Activated CD8-positive, alpha-beta T cell treated with anti-CD3 and anti-CD28 coated beads for 36 hours (primary cell): ENCODE measurements at regions not wholly inside any gene's neighbourhood (a gene's known extent, or its start where the extent isn't known, plus 50 kb on each side); places are given as distances from the start of the nearest gene placed in this dataset.

Experiments used
- ATAC-seq: fragments of 200-7000 bp; cut with Tn5 transposase; one replicate; pipeline ENCODE4 v1.10.0; 2021; ENCODE audit warnings: mild to moderate bottlenecking, moderate library complexity
- CTCF ChIA-PET: fragments of 350-600 bp; sonication (Branson Sonifier 250); formaldehyde crosslinking; loops from one replicate; lab custom pipeline; 2021; ENCODE audit warnings: antibody characterized with exemption; lab: Charles Lee
- POLR2A ChIA-PET: fragments of 350-600 bp; sonication (Branson Sonifier 250); formaldehyde crosslinking; loops from one replicate; lab custom pipeline; 2021; ENCODE audit warnings: antibody characterized with exemption; lab: Charles Lee
- DNase-seq: peaks from one replicate; pipeline ENCODE4 v3.0.0-alpha.2; 2020
- H3K27ac Mint-ChIP-seq: one replicate; pipeline ENCODE4 v1.8.0; 2021; ENCODE audit warnings: mild to moderate bottlenecking, mixed read lengths
- H3K27me3 Mint-ChIP-seq: one replicate; pipeline ENCODE4 v1.8.0; 2021; ENCODE audit warnings: mixed read lengths
- H3K36me3 Mint-ChIP-seq: one replicate; pipeline ENCODE4 v1.8.0; 2021; ENCODE audit warnings: low read depth, mixed read lengths
- H3K4me1 Mint-ChIP-seq: one replicate; pipeline ENCODE4 v1.8.0; 2021; ENCODE audit warnings: low read depth, mixed read lengths
- H3K4me3 Mint-ChIP-seq: one replicate; pipeline ENCODE4 v1.8.0; 2021; ENCODE audit warnings: mild to moderate bottlenecking, moderate library complexity, mixed read lengths
- H3K9me3 Mint-ChIP-seq: one replicate; pipeline ENCODE4 v1.8.0; 2021; ENCODE audit warnings: mixed read lengths
- CTCF ChIP-seq: fragments of 200-600 bp; IDR thresholded peaks from one replicate; pipeline ENCODE4 v1.8.0; 2022; ENCODE audit warnings: antibody characterized with exemption, mild to moderate bottlenecking
- intact Hi-C: fragments of 100-400 bp; cut with micrococcal nuclease; formaldehyde crosslinking; loops from one replicate; pipeline ENCODE4 v1.10.0; 2022

DNA sequence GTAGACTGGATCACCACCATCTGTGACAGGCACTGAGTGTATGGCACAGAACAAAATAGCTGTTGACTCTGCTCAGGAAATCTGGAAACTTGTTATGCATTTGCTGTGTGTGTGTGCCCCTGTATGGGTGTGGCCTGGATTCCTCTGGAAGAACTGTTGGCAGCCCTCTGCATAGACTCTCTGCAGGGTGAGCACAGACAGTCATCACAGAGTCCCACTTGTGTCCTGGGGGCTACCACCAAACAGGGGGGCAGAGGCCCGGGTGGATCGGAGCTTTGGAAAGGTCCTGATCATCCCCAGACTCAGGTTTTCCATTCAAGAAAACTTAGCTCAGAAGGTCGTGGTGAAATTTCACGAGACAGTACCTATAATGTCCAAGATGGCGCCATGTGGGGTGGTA is 258.6 kb downstream of the SOX11 start:
- CTCF ChIA-PET, result no interaction called here
- no peaks in the 10 kb centered on the region for H3K4me1 Mint-ChIP-seq

GRCh38 chr2:5951471-5951870 is 259.3 kb downstream of the SOX11 start:
- peaks cover 4% of the 10 kb centered on the region for H3K9me3 Mint-ChIP-seq
- intact Hi-C loops, result no loop called here
- no peak overlapping the region for H3K27ac Mint-ChIP-seq
- no peak overlapping the region for H3K4me3 Mint-ChIP-seq
- no peak for TF ChIP-seq CTCF
- no peaks in the 10 kb centered on the region for H3K4me1 Mint-ChIP-seq
- ChIA-PET POLR2A (no interaction called here), CTCF (no interaction called here)
- H3K36me3 Mint-ChIP-seq, result no peaks in the 10 kb centered on the region
- ATAC-seq (no peak), DNase-seq (no peak)
- H3K27me3 Mint-ChIP-seq, result no peaks in the 10 kb centered on the region

More for the DNA sequence above, 258.6 kb downstream of the SOX11 start:
- ATAC-seq (no peak), DNase-seq (no peak)
- intact Hi-C loops, result no loop called here
- Mint-ChIP-seq H3K27me3 (no peaks in the 10 kb centered on the region), H3K27ac (no peak overlapping the region), H3K4me3 (no peak overlapping the region), H3K36me3 (no peaks in the 10 kb centered on the region), H3K9me3 (peaks cover 4% of the 10 kb centered on the region)
- no peak for TF ChIP-seq CTCF
- POLR2A ChIA-PET, result no interaction called here

DNA sequence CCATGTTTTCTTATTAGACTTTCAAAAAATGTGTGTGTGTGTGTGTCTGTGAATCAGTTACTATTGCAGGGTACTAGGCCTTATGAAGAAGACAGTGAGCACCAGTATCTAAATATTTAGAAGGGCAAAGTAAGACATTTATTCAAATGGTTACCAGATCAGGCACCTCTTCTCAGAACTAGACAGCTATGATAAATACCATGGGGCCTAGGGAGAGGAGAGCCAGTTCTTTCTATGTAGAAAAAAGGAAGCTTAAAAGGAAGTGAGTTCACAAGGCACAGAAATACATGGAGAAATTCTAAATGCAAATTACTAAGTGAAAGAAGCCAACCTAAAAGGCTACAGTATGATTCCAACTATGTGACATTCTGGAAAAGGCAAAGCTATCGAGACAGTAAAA is 261.3 kb downstream of the SOX11 start:
- H3K4me3 Mint-ChIP-seq, result no peak overlapping the region
- intact Hi-C loops, result no loop called here
- ATAC-seq (no peak), DNase-seq (no peak)
- POLR2A ChIA-PET, result no interaction called here
- no peak for TF ChIP-seq CTCF
- no peaks in the 10 kb centered on the region for H3K27me3 Mint-ChIP-seq
- CTCF ChIA-PET, result no interaction called here
- H3K36me3 Mint-ChIP-seq, result no peaks in the 10 kb centered on the region
- H3K27ac Mint-ChIP-seq, result no peak overlapping the region
- peaks cover 6% of the 10 kb centered on the region for H3K9me3 Mint-ChIP-seq
- H3K4me1 Mint-ChIP-seq, result no peaks in the 10 kb centered on the region

DNA sequence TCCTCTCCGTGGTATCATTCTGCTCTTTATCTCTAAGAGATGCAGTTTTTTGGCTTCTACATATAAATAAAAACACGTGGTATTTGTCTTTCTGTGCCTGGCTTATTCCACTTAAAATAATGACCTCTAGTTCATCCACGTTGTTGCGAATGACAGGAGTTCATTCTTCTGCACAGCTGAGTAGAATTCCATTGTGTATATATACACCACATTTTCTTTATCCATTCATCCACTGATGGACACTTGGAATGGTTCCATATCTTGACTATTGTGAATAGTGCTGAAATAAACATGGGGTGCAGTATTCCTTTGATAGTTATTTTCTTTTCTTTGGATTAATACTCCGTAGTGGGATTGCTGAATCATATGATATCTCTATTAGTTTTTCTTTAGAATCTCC is 262.3 kb downstream of the SOX11 start:
- intact Hi-C loops, result no loop called here
- no peak overlapping the region for H3K27ac Mint-ChIP-seq
- CTCF ChIA-PET, result no interaction called here
- DNase-seq (no peak), ATAC-seq (no peak)
- H3K4me3 Mint-ChIP-seq, result no peak overlapping the region
- no peaks in the 10 kb centered on the region for H3K4me1 Mint-ChIP-seq
- TF ChIP-seq CTCF, result no peak
- no peaks in the 10 kb centered on the region for H3K27me3 Mint-ChIP-seq
- POLR2A ChIA-PET, result no interaction called here
- H3K36me3 Mint-ChIP-seq, result no peaks in the 10 kb centered on the region
- H3K9me3 Mint-ChIP-seq, result peaks cover 7% of the 10 kb centered on the region

- TF ChIP-seq CTCF, result no peak
- no peaks in the 10 kb centered on the region for H3K4me1 Mint-ChIP-seq
- CTCF ChIA-PET, result no interaction called here
Measured at GRCh38 chr2:5955921-5956320, 263.7 kb downstream of the SOX11 start.

More at GRCh38 chr2:5955921-5956320, 263.7 kb downstream of the SOX11 start:
- DNase-seq (no peak), ATAC-seq (no peak)
- H3K27ac Mint-ChIP-seq, result no peak overlapping the region
- no peak overlapping the region for H3K4me3 Mint-ChIP-seq
- H3K9me3 Mint-ChIP-seq, result peaks cover 7% of the 10 kb centered on the region
- H3K27me3 Mint-ChIP-seq, result no peaks in the 10 kb centered on the region
- intact Hi-C loops, result no loop called here
- no peaks in the 10 kb centered on the region for H3K36me3 Mint-ChIP-seq
- POLR2A ChIA-PET, result no interaction called here
